DOHH2 (cell line): ENCODE measurements at regions not wholly inside any gene's neighbourhood (a gene's known extent, or its start where the extent isn't known, plus 50 kb on each side); places are given as distances from the start of the nearest gene placed in this dataset.

ENCODE experiments used
- H3F3A ChIP-seq: fragments of 200-600 bp; sonication (generic), shearing (Covaris generic); 2 replicates; pipeline ENCODE4 v1.6.0; 2016; ENCODE audit warnings: antibody characterized with exemption, mild to moderate bottlenecking; ENCODE audit not compliant: control insufficient read depth, insufficient read depth
- H3K27ac ChIP-seq: fragments of 200-600 bp; sonication (generic); 2 replicates; pipeline ENCODE4 v1.5.1; 2014; ENCODE audit warnings: low read depth, mild to moderate bottlenecking, low read length, moderate library complexity
- H3K27me3 ChIP-seq: fragments of 200-600 bp; sonication (generic); 2 replicates; pipeline ENCODE4 v1.6.1; 2014; ENCODE audit warnings: mild to moderate bottlenecking, low read length, mixed read lengths; ENCODE audit not compliant: control insufficient read depth
- H3K36me3 ChIP-seq: fragments of 200-600 bp; sonication (generic); 2 replicates; pipeline ENCODE4 v1.6.1; 2014; ENCODE audit warnings: mild to moderate bottlenecking, low read length, moderate library complexity, mixed read lengths; ENCODE audit not compliant: control insufficient read depth
- H3K4me1 ChIP-seq: fragments of 200-600 bp; sonication (generic); 2 replicates; pipeline ENCODE4 v1.6.1; 2014; ENCODE audit warnings: mild to moderate bottlenecking, low read length, mixed read lengths; ENCODE audit not compliant: control insufficient read depth
- H3K4me2 ChIP-seq: fragments of 200-600 bp; sonication (generic); 2 replicates; pipeline ENCODE4 v1.6.0; 2014; ENCODE audit warnings: mild to moderate bottlenecking, low read length, moderate library complexity
- H3K4me3 ChIP-seq: fragments of 200-600 bp; sonication (generic); 2 replicates; pipeline ENCODE4 v1.5.1; 2014; ENCODE audit warnings: mild to moderate bottlenecking, low read length, mixed read lengths
- H3K79me2 ChIP-seq: fragments of 200-600 bp; sonication (generic); 2 replicates; pipeline ENCODE4 v1.6.1; 2014; ENCODE audit warnings: mild to moderate bottlenecking, low read length, mixed read lengths; ENCODE audit not compliant: control insufficient read depth
- H3K9me2 ChIP-seq: fragments of 200-600 bp; sonication (generic); replicated peaks from 2 replicates; pipeline ENCODE4 v1.6.1; 2014; ENCODE audit warnings: mild to moderate bottlenecking, low read length, mixed read lengths; ENCODE audit not compliant: control insufficient read depth
- H3K9me3 ChIP-seq: fragments of 200-600 bp; sonication (generic); 2 replicates; pipeline ENCODE4 v1.6.1; 2014; ENCODE audit warnings: antibody characterized with exemption, low read length, mixed read lengths; ENCODE audit not compliant: control insufficient read depth, insufficient read depth
- H4K20me1 ChIP-seq: fragments of 200-600 bp; sonication (generic); 2 replicates; pipeline ENCODE4 v1.6.0; 2014; ENCODE audit warnings: low read depth, mild to moderate bottlenecking, antibody characterized with exemption, low read length, moderate library complexity; ENCODE audit not compliant: control insufficient read depth, insufficient read depth
- CTCF ChIP-seq: fragments of 200-600 bp; sonication (generic); IDR thresholded peaks from one replicate; pipeline ENCODE4 v1.5.1; 2014; ENCODE audit warnings: antibody characterized with exemption, mild to moderate bottlenecking, low read depth, low read length; ENCODE audit not compliant: poor library complexity, severe bottlenecking
- EZH2phosphoT487 ChIP-seq: fragments of 200-600 bp; sonication (generic); IDR thresholded peaks from 2 replicates; pipeline ENCODE4 v1.6.1; 2017; ENCODE audit warnings: borderline replicate concordance, mild to moderate bottlenecking, antibody characterized with exemption, low read length, moderate library complexity, mixed read lengths

GRCh38 chr7:54664235-54665228, 94.5 kb downstream of the SEC61G start:
- H3K9me3 ChIP-seq: no peaks in the 10 kb centered on the region
- no peaks in the 10 kb centered on the region for H3K36me3 ChIP-seq
- H3K27ac ChIP-seq: no peak overlapping the region
- H3K79me2 ChIP-seq: no peaks in the 10 kb centered on the region
- TF ChIP-seq EZH2phosphoT487: no peak
- TF ChIP-seq CTCF: peak; percentile 32
- no peak overlapping the region for H3K4me3 ChIP-seq
- H3K4me1 ChIP-seq: no peaks in the 10 kb centered on the region
- H4K20me1 ChIP-seq: no peaks in the 10 kb centered on the region
- no peaks in the 10 kb centered on the region for H3F3A ChIP-seq
- H3K27me3 ChIP-seq: no peaks in the 10 kb centered on the region
- H3K4me2 ChIP-seq: no peak overlapping the region
- no peaks in the 10 kb centered on the region for H3K9me2 ChIP-seq

GRCh38 chr7:54663603-54664234, 95.3 kb downstream of the SEC61G start:
- H3K9me3 ChIP-seq: no peaks in the 10 kb centered on the region
- H3K9me2 ChIP-seq: no peaks in the 10 kb centered on the region
- H3K27ac ChIP-seq: no peak overlapping the region
- no peaks in the 10 kb centered on the region for H3K4me1 ChIP-seq
- H3K4me2 ChIP-seq: no peak overlapping the region
- H3K27me3 ChIP-seq: no peaks in the 10 kb centered on the region
- H3K79me2 ChIP-seq: no peaks in the 10 kb centered on the region
- no peaks in the 10 kb centered on the region for H3F3A ChIP-seq
- no peak overlapping the region for H3K4me3 ChIP-seq
- TF ChIP-seq CTCF (no peak), EZH2phosphoT487 (no peak)
- no peaks in the 10 kb centered on the region for H4K20me1 ChIP-seq
- no peaks in the 10 kb centered on the region for H3K36me3 ChIP-seq

GRCh38 chr7:54663186-54663585, 95.8 kb downstream of the SEC61G start:
- no peaks in the 10 kb centered on the region for H3F3A ChIP-seq
- H4K20me1 ChIP-seq: no peaks in the 10 kb centered on the region
- H3K79me2 ChIP-seq: no peaks in the 10 kb centered on the region
- H3K4me2 ChIP-seq: no peak overlapping the region
- no peaks in the 10 kb centered on the region for H3K36me3 ChIP-seq
- no peak overlapping the region for H3K27ac ChIP-seq
- H3K9me2 ChIP-seq: no peaks in the 10 kb centered on the region
- H3K4me3 ChIP-seq: no peak overlapping the region
- no peaks in the 10 kb centered on the region for H3K27me3 ChIP-seq
- TF ChIP-seq CTCF (no peak), EZH2phosphoT487 (no peak)
- H3K4me1 ChIP-seq: no peaks in the 10 kb centered on the region
- no peaks in the 10 kb centered on the region for H3K9me3 ChIP-seq
